Skin epidermis (tissue), 12 donors: ENCODE measurements at regions not wholly inside any gene's neighbourhood (a gene's known extent, or its start where the extent isn't known, plus 50 kb on each side); places are given as distances from the start of the nearest gene placed in this dataset.
"Not testable (repeated sequence)": the region's sequence is repeated elsewhere in the genome, so short reads cannot be mapped to it uniquely, and the experiment has no call there.

Experiments
- H3K27ac ChIP-seq, 21 experiments: fragments of 200-600 bp; sonication (generic) in 11 of 21; one replicate each; pipeline ENCODE4 v1.5.0; 2020; ENCODE audit warnings: mild to moderate bottlenecking in 3 of 21, inconsistent platforms in 2 of 21, moderate library complexity in 2 of 21
- H3K4me3 ChIP-seq, 7 experiments: fragments of 200-600 bp; sonication (generic) in 2 of 7; one replicate each; pipeline ENCODE4 v1.5.0; 2020; ENCODE audit warnings: inconsistent platforms in 2 of 7, mild to moderate bottlenecking in 2 of 7, moderate library complexity in 1 of 7

DNA sequence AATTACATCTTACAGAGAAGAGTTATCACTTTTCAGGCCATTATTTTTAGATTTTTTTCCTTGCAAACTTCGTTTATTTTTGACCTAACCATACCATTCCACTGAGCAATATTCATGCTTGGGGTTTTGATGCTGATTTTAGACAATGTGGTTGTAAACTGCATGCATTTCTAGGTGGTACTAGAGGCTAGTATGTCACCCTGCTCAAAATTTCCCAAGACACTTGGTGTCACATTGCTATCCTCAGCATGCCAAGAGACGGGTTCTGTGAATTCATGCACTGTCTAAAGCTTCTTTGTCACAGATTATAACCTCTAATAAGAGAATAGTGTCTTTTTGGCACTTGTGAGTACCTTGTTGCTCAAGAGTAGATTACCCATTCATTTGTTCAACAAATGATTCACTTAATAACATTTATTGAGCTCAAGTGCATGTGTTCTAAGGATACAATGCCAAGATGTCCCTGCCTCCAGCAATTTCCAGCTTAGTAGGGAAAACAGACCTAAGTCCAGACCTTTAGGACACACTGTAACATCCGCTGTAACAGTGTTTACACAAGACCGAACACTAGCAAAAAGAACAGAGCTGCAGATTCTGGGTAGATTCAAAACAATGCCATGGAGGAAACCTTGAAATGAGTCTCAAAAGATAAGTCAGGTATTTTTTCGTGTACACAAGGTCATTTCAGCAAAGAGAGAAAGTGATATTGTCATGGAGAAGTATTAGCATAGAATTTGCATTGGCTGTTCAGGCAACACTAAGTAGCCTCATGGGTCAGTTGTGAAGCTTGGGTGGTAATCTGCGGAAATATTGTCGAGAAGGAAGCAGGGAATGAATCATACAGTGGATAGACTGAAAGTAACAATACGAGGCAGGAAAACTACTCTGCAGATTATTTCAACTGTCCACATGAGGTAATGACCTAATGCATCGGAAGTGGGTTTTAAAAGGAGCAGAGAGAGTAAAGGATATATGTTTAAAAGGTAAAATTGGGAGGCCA, 515.1 kb upstream of the ZFP42 start:
- Histone ChIP-seq H3K27ac (peak overlapping the region in 4 of 21 experiments; percentile 7 to 60 (median 38)), H3K4me3 (no peak overlapping the region)

DNA sequence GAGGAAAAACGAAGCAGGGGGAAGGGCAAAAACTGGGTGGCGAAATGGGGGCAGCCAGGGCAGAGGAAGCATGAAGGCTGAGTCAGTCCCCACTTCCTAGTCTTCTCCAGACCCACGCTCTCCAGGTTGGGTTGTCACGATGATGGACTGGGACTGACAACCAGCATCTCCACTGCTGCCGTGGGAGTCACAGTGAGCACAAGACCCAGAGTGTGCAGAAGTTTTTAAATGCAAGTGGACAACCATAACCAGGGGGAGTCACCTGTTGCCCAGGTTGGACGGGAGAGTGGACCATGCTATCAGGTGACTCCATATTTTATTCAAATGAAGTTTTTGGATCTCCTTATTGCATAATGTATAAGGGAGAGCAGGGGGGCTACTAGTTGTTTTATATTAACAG, 511.4 kb upstream of the ZFP42 start:
- Histone ChIP-seq H3K27ac (no peak overlapping the region), H3K4me3 (no peak overlapping the region)

DNA sequence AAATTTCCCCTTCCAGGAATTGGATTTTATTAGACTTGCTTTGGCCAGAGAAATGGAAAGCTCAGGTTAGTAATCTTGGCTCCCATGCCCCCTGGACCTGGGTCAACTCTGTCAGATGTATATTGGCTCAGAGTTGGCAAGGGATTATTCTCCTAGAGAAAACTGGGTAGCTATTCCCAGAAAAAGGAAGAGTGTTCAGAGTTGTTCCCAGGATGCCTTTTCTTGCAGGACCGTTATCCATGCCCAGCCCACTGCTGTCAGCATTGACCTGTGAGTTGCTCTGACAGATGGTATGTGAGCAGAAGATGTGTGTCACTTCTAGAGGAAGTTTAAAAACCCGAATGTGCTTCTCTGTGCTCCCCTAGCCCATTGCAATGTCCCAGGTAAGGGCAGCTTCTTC, 509.9 kb upstream of the ZFP42 start:
- no peak overlapping the region for H3K4me3 ChIP-seq
- no peak overlapping the region for H3K27ac ChIP-seq

DNA sequence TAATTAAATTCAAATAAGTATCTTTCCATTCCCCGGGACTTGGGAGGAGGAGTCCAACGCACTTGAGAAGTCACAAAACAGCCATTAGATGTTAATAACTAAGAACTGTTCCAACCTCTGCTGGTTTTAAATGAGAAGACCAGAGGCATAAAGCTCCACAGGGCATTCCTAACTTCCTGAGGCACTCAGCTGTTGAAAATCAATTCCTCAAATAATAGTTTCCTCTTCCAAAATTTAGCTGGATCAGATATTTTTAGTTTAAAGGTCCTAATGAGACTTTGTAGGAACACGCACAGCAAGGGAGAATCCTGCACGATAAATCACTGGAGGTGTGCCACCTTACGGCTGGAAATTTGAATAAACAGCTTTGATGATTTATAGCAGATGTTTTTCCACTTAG, 504.3 kb upstream of the ZFP42 start:
- Histone ChIP-seq H3K4me3 (no peak overlapping the region), H3K27ac (no peak overlapping the region)

GRCh38 chr4:187491959-187492358, 503.6 kb upstream of the ZFP42 start:
- Histone ChIP-seq H3K4me3 (no peak overlapping the region), H3K27ac (no peak overlapping the region)

GRCh38 chr4:187493661-187494060, 501.9 kb upstream of the ZFP42 start:
- H3K4me3 ChIP-seq: no peak overlapping the region
- no peak overlapping the region for H3K27ac ChIP-seq

- Histone ChIP-seq H3K27ac (no peak overlapping the region), H3K4me3 (no peak overlapping the region)
Observed at GRCh38 chr4:187499956-187500355, 495.6 kb upstream of the ZFP42 start.

DNA sequence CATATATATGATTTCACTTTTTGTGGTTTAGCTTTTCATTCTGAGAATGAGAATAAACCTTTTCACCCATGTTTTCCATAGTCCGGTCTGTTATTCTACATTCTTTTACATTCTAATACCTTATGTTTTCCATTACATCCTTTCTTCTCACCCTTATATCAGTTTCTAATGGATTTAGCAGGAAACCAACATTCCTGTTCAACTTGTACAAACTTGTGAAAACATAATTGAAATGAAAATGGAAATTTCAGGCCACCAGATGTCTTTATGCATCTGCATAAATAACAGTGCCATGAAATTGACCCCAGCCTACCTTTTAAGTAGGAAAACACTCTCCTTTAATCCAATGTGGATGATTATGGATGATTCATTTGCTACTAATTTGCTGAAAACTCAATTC, 494.8 kb upstream of the ZFP42 start:
- Histone ChIP-seq H3K27ac (no peak overlapping the region), H3K4me3 (no peak overlapping the region)

- Histone ChIP-seq H3K4me3 (no peak overlapping the region), H3K27ac (no peak overlapping the region)
Observed at GRCh38 chr4:187501731-187502130, 493.8 kb upstream of the ZFP42 start.

DNA sequence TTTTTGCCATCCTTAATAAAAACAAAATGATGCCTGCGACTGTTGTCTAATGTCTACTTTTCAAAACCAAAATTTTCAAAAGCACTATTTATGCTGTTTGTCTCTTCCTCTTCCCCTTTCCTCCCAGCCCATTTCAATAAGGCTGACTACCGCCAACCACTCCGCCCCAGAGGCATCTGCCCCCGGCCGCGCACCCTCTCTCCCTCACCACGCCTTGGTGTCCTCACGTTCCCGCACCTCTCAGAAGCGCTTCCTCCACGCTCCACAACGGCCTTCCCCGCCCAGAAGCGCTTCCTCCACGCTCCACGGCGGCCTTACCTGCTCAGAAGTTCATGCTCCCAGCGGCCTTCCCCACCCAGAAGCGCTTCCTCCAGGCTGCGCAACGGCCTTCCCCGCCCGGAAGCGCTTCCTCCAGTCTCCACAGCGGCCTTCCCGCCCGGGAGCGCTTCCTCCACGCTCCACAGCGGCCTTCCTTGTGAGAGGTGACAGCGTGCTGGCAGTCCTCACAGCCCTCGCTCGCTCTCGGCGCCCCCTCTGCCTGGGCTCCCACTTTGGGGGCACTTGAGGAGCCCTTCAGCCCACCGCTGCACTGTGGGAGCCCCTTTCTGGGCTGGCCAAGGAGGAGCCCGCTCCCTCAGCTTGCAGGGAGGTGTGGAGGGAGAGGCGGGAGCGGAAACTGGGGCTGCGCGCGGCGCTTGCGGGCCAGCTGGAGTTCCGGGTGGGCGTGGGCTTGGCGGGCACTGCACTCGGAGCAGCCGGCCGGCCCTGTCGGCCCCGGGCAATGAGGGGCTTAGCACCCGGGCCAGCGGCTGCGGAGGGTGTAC, 490.4 kb upstream of the ZFP42 start:
- Histone ChIP-seq H3K4me3 (no peak overlapping the region), H3K27ac (no peak overlapping the region)

- H3K4me3 ChIP-seq, H3K27ac ChIP-seq: not testable (repeated sequence)
Observed at GRCh38 chr4:187505798-187506141, 489.8 kb upstream of the ZFP42 start.

GRCh38 chr4:187516224-187516623, 479.3 kb upstream of the ZFP42 start:
- Histone ChIP-seq H3K27ac (no peak overlapping the region), H3K4me3 (no peak overlapping the region)

GRCh38 chr4:187541666-187542065, 453.9 kb upstream of the ZFP42 start:
- no peak overlapping the region for H3K4me3 ChIP-seq
- H3K27ac ChIP-seq: peak overlapping the region in 2 of 21 experiments; percentile 13 to 45

DNA sequence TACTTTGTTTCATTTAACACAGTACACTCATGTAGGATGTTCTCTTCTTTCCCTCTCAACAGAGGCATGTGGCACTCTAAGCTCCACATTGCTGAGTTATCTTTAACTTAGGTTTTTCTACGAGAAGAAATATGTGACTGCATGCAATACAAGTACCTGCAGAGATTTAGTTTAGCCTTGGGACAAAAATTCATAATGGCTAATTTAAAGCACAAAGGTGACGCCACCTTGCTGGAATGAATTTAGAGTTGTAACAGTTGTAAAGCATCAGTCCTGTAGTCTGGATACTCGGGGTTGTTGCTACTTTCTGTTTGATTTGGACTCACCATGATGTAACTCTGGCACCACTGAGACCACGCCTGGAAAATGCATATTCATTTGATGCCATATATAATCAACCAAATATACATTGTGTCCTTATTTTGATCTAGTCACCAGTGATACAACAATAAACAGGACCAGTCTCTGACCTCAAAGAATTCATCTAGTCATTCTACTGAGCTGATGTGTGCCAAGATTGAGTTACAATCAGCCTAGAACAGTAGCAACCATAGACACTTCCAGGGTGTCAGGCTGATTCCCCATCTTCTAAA, 451.0 kb upstream of the ZFP42 start:
- H3K27ac ChIP-seq: no peak overlapping the region
- no peak overlapping the region for H3K4me3 ChIP-seq

GRCh38 chr4:187547316-187547715, 448.3 kb upstream of the ZFP42 start:
- Histone ChIP-seq H3K27ac (no peak overlapping the region), H3K4me3 (no peak overlapping the region)

DNA sequence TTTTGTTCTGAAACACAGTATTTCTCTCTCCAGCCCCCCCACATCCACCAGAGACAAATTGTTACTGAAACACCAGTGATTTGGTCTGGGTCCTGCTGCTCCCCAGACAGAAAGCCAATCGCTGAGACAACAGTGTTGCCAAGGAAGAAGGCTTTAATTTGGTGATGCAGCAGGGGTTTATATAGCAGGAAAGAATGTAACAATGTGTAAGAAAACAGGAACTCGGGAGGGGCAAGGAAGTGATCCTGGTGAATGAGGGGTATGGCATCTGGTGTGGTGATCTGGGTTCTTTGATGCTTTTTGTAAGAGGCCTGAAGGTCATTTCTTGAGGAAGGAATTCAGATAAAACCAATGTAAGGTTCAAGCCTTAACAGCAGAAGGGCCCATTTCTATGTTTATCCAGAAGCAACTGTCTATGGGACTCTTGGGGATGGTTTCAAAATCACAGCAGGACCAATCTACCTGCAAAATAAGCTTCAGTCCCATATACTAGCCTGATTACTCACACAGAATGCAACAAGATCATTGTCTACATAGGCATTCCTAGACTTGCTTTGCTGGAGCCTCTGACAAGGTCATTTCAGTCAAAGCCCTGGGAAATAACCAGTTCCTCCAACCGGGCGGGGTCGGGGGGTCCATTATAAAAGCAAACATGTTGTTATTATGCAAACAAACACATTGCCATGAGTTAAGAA, 445.2 kb upstream of the ZFP42 start:
- H3K27ac ChIP-seq: no peak overlapping the region

DNA sequence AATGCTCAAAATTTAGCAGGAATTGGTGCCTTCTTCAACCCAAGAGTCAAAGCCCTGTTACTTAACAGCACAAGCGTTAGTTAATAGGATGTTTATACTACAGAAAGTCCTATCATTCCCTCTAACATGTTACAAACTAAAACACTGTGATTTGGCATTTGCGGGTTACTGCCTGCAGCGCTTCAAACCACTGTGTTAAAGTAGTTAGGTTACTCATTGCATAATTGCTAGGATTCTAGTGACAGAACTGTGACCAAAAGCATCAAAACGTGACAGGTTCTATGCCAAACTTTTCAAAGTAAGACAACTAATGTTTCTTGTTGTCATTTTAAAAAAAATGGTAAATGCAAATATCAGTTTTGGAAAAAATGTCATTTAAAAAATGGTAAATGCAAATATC, 442.8 kb upstream of the ZFP42 start:
- H3K27ac ChIP-seq: no peak overlapping the region
- H3K4me3 ChIP-seq: no peak overlapping the region

More for the DNA sequence above, 445.2 kb upstream of the ZFP42 start:
- no peak overlapping the region for H3K4me3 ChIP-seq

GRCh38 chr4:187555174-187555573, 440.4 kb upstream of the ZFP42 start:
- H3K27ac ChIP-seq: no peak overlapping the region
- H3K4me3 ChIP-seq: no peak overlapping the region

GRCh38 chr4:187558391-187558790, 437.2 kb upstream of the ZFP42 start:
- no peak overlapping the region for H3K4me3 ChIP-seq
- H3K27ac ChIP-seq: no peak overlapping the region

DNA sequence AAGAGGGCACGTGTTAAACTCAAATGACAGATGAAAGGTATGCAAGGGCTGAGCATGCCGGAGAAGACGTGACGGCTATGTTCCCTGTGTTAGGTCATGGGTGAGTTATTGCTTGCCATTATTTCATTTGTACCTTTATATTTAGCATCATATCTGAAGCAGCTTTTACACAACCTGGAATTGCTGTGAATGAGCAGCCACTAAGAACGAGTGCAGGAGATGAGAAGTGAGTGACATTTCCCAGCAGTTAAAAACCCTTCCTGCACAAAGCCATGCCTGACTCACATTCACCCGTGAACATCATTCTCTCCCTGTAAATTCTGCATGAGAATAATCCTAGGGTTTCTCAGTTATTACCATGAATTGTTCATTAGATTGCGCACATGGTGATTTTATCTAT, 433.2 kb upstream of the ZFP42 start:
- Histone ChIP-seq H3K27ac (no peak overlapping the region), H3K4me3 (no peak overlapping the region)
